GM23248 (cell line): ENCODE measurements at regions not wholly inside any gene's neighbourhood (a gene's known extent, or its start where the extent isn't known, plus 50 kb on each side); places are given as distances from the start of the nearest gene placed in this dataset.
"Not testable (repeated sequence)": the region's sequence is repeated elsewhere in the genome, so short reads cannot be mapped to it uniquely, and the experiment has no call there.

ENCODE experiments used
- DNase-seq: peaks from one replicate; pipeline ENCODE4 v3.0.0-alpha.2; 2015
- H2AFZ ChIP-seq: fragments of 200-600 bp; sonication (generic); 2 replicates; pipeline ENCODE4 v1.6.1; 2016; ENCODE audit warnings: antibody characterized with exemption
- H3F3A ChIP-seq: fragments of 200-600 bp; sonication (generic); 2 replicates; pipeline ENCODE4 v1.6.1; 2016; ENCODE audit warnings: mild to moderate bottlenecking, antibody characterized with exemption, mixed run types; ENCODE audit not compliant: insufficient read depth
- H3K27ac ChIP-seq: fragments of 200-600 bp; sonication (generic); 2 replicates; pipeline ENCODE4 v1.5.1; 2016; ENCODE audit warnings: mild to moderate bottlenecking
- H3K27me3 ChIP-seq: fragments of 200-600 bp; sonication (generic); replicated peaks from 2 replicates; pipeline ENCODE4 v1.6.1; 2016; ENCODE audit warnings: mild to moderate bottlenecking; ENCODE audit not compliant: insufficient read depth
- H3K36me3 ChIP-seq: fragments of 200-600 bp; sonication (generic); 2 replicates; pipeline ENCODE4 v1.6.1; 2016; ENCODE audit warnings: low read depth, mild to moderate bottlenecking
- H3K4me1 ChIP-seq: fragments of 200-600 bp; sonication (generic); 2 replicates; pipeline ENCODE4 v1.6.1; 2016; ENCODE audit warnings: mild to moderate bottlenecking; ENCODE audit not compliant: insufficient read depth
- H3K4me2 ChIP-seq: fragments of 200-600 bp; sonication (generic); one replicate; pipeline ENCODE4 v1.6.1; 2016; ENCODE audit warnings: mild to moderate bottlenecking; ENCODE audit not compliant: unreplicated experiment
- H3K4me3 ChIP-seq: fragments of 200-600 bp; sonication (generic); 2 replicates; pipeline ENCODE4 v1.5.1; 2016; ENCODE audit warnings: mild to moderate bottlenecking
- H3K79me2 ChIP-seq: fragments of 200-600 bp; sonication (generic); 2 replicates; pipeline ENCODE4 v1.6.1; 2016; ENCODE audit warnings: mild to moderate bottlenecking; ENCODE audit not compliant: insufficient read depth
- H3K9ac ChIP-seq: fragments of 200-600 bp; sonication (generic); 2 replicates; pipeline ENCODE4 v1.6.1; 2016; ENCODE audit warnings: mild to moderate bottlenecking
- H3K9me2 ChIP-seq: fragments of 200-600 bp; sonication (generic); 2 replicates; pipeline ENCODE4 v1.6.1; 2016; ENCODE audit warnings: mixed run types, mild to moderate bottlenecking, moderate library complexity; ENCODE audit not compliant: insufficient read depth
- H3K9me3 ChIP-seq: fragments of 200-600 bp; sonication (generic); one replicate; pipeline ENCODE4 v1.6.1; 2017; ENCODE audit warnings: low read depth
- H4K20me1 ChIP-seq: fragments of 200-600 bp; sonication (generic); 2 replicates; pipeline ENCODE4 v1.6.0; 2016; ENCODE audit not compliant: insufficient read depth
- EZH2 ChIP-seq: fragments of 200-600 bp; sonication (generic); IDR thresholded peaks from 2 replicates; pipeline ENCODE4 v1.6.1; 2018; ENCODE audit warnings: antibody characterized with exemption, mild to moderate bottlenecking; ENCODE audit not compliant: insufficient read depth, poor library complexity, severe bottlenecking
- EZH2phosphoT487 ChIP-seq: fragments of 200-600 bp; sonication (generic); IDR thresholded peaks from 2 replicates; pipeline ENCODE4 v1.6.1; 2018; ENCODE audit warnings: antibody characterized with exemption, moderate library complexity, mild to moderate bottlenecking, low read depth; ENCODE audit not compliant: insufficient read depth
- WGBS, 2 experiments: methylation state at CpG; one replicate each; pipeline ENCODE4 v1.1.6; 2015 to 2017; ENCODE audit warnings: low lambda C conversion rate in 2 of 2, low coverage in 1 of 2; ENCODE audit errors: missing lambda C conversion rate in 2 of 2; 5-methylcytosine and 5-hydroxymethylcytosine counted together
- in situ Hi-C: fragments of 300-500 bp; cut with MboI; formaldehyde crosslinking; loops from 2 replicates; pipeline ENCODE4 v1.15.0; 2020

DNA sequence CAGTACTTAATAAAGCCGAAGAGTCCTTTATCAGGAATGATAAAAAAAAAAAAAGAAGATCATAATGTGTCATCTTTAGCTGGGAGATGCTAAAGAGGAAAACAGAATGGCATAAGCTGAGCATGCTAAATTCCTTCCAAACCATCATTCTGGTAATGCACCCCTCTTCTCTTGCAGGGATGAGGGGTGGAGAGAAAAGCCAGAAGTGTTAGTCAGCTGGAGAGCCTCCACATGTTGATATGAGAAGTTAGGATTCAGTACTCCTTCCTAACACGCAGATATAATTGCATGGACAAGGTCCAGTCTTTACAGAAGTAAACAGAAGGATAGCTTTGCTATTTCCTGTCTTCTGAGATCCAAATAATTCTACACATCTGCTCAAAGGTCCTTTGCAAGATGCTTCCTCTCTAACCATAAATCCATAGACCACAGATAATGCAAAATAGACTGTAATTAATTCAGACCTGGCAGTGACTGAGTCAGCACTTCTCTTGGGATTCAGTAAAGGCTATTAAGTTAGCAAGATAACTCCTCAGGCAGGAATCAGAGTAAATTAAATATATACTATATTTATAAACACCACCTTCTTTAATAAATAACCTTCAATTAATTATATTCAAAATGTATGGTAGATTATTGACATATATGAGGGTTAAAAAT lies 930.0 kb upstream of the KLHL29 start:
- Histone ChIP-seq H3K9me2 (no peaks in the 10 kb centered on the region), H3K36me3 (no peaks in the 10 kb centered on the region), H3K9ac (no peak overlapping the region), H2AFZ (no peak overlapping the region), H3K4me2 (no peak overlapping the region), H3K9me3 (no peaks in the 10 kb centered on the region), H3K27me3 (no peaks in the 10 kb centered on the region), H4K20me1 (no peaks in the 10 kb centered on the region), H3K4me3 (no peak overlapping the region), H3K4me1 (no peaks in the 10 kb centered on the region), H3K79me2 (no peaks in the 10 kb centered on the region), H3K27ac (no peak overlapping the region), H3F3A (no peaks in the 10 kb centered on the region)
- WGBS, 2 experiments: 6 to 26% methylated on average over 2 of the region's 2 CpGs
- in situ Hi-C loops: no loop called here
- DNase-seq: no peak
- no peak for TF ChIP-seq EZH2phosphoT487
- TF ChIP-seq EZH2: no peak

DNA sequence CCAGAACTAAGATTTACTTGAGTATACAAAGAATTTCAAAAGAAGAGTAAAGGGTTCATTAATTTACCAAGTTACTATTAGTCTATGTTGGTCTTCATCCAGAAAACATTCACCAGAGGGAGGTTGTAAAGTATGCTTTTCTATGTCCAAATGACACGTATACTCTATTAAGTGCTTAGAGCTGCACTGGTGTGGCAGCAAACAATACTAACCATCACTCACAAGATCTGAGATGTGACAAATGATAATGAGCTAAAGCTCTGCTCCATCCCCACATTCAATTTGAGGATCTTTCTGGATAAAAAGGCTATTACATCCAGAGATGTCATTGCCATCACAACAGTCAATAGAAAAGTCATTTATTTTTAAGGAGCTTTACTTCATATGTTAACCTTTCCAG lies 926.5 kb upstream of the KLHL29 start:
- 17 to 34% methylated on average over 1 of the region's 1 CpG for WGBS, 2 experiments
- Histone ChIP-seq H3F3A (no peaks in the 10 kb centered on the region), H3K36me3 (no peaks in the 10 kb centered on the region), H3K27ac (no peak overlapping the region), H2AFZ (no peak overlapping the region), H3K27me3 (no peaks in the 10 kb centered on the region), H3K4me3 (no peak overlapping the region), H3K9me3 (no peaks in the 10 kb centered on the region), H3K4me1 (no peaks in the 10 kb centered on the region), H3K9ac (no peak overlapping the region), H4K20me1 (no peaks in the 10 kb centered on the region), H3K4me2 (no peak overlapping the region), H3K9me2 (no peaks in the 10 kb centered on the region), H3K79me2 (no peaks in the 10 kb centered on the region)
- in situ Hi-C loops: no loop called here
- TF ChIP-seq EZH2phosphoT487 (no peak), EZH2 (no peak)
- no peak for DNase-seq

DNA sequence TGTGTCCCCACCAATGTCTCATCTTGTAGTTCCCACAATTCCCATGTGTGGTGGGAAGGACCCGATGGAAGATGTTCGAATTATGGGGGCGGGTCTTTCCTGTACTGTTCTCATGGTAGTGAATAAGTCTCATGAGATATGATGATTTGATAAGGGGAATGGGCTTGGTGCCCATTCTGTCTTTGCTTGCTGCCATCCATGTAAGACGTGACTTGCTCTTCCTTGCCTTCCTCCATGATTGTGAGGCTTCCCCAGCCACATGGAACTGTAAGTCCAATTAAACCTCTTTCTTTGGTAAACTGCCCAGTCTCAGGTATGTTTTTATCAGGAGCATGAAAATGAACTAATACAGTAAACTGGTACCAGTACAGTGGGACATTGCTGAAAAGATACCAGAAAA lies 909.9 kb upstream of the KLHL29 start:
- H3K9me3 ChIP-seq, H3K9ac ChIP-seq, H3K27me3 ChIP-seq, H3K4me2 ChIP-seq, H3K27ac ChIP-seq, DNase-seq, H3K9me2 ChIP-seq, H2AFZ ChIP-seq, H3K79me2 ChIP-seq, H3F3A ChIP-seq, H3K4me1 ChIP-seq, H4K20me1 ChIP-seq, H3K4me3 ChIP-seq, H3K36me3 ChIP-seq, in situ Hi-C loops: not testable (repeated sequence)
- 8 to 34% methylated on average over 4 of the region's 4 CpGs for WGBS, 2 experiments

DNA sequence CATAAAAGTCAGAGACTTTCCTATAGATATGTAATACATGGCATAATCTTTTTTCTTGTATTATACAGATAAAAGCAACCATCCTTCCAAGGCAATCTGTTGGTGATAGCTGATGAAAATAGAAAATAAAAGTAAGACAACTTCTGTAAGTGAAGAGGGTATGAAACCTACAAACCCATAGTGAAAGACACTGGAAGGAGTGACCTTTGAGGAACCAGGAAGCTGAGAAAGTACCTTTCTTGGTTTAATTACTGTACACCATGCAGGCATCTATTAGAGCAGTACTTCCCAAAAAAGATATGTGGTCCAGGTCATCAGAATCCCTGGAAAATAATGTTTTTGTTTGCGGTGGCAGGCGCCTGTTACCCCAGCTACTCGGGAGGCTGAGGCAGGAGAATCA lies 906.6 kb upstream of the KLHL29 start:
- 10 to 24% methylated on average over 3 of the region's 3 CpGs for WGBS, 2 experiments

More for the DNA sequence above, 906.6 kb upstream of the KLHL29 start:
- H3K27me3 ChIP-seq: no peaks in the 10 kb centered on the region
- no peak for DNase-seq
- H3K9ac ChIP-seq: no peak overlapping the region
- H3K4me3 ChIP-seq: no peak overlapping the region
- in situ Hi-C loops: no loop called here
- H3K36me3 ChIP-seq: no peaks in the 10 kb centered on the region
- no peaks in the 10 kb centered on the region for H4K20me1 ChIP-seq
- H3F3A ChIP-seq: no peaks in the 10 kb centered on the region
- H3K9me2 ChIP-seq: no peaks in the 10 kb centered on the region
- no peaks in the 10 kb centered on the region for H3K4me1 ChIP-seq
- no peak overlapping the region for H3K27ac ChIP-seq
- TF ChIP-seq EZH2: no peak
- TF ChIP-seq EZH2phosphoT487: no peak
- no peak overlapping the region for H2AFZ ChIP-seq
- H3K4me2 ChIP-seq: no peak overlapping the region
- H3K79me2 ChIP-seq: no peaks in the 10 kb centered on the region
- H3K9me3 ChIP-seq: no peaks in the 10 kb centered on the region
